ENCODE measurements at regions not wholly inside any gene's neighbourhood (a gene's known extent, or its start where the extent isn't known, plus 50 kb on each side); places are given as distances from the start of the nearest gene placed in this dataset.

GRCh38 chr2:239459606-239460005 is 58.8 kb upstream of the HDAC4 start:
- DNase-seq, result no peak

DNA sequence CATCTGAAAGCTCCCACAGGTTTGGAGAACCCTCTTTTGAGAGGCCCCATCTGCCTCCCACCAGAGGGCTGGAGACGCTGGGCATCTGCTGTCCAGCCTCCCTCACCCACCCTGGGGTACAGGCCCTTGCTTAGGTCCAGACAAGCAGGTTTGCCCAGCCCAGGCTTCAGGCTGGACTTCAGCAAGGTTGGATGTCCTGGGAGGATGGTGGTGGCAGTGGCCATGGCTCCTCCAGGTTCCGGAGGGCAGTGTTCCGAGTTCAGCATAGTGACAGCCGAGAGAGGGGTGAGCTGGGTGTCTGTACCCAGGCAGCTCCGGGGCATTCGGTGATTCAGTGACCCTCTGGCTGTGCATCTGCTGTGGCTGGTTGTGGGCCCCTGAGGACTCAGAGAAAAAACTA is 58.2 kb upstream of the HDAC4 start:
- no peak for DNase-seq

GRCh38 chr2:239457586-239458445 is 57.0 kb upstream of the HDAC4 start:
- DNase-seq, result no peak

GRCh38 chr2:239456940-239457339 is 56.1 kb upstream of the HDAC4 start:
- DNase-seq, result no peak

DNA sequence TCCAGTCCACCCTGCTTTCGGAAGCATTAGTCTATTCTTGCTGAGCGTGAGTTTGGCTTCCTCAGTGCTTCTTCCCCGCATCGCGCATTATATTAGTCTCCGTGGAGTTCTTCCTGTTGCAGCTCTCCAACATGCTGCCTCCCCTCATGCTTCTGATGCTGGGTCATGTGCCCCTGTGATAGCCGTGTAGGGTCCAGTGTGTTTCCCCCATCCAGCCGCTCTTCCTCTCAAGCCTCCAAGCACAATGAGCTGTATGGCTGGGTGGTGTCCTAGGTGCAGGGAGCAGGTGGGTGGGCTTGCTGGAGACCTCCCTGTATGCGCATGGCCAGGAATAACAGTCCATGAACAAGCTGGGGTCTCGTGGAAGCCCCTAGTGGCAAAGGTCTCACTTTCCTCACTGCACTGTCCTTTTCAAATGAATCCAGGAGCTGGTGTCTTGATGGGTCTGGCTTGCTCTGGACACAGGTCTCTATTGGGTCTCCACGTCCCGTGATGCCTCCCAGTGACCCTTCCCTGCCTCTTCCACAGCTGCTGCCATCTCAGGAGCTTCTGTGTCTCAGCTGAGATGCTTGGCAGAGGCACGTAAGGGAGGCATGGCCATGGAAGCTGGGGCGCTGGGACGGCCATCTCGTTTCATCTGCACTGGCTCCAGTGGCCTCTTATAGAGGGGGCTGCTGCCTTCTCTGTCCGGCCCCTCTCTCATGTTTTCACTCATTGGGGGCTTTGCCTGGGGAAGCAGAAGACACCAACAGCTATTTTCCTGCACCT is 54.8 kb upstream of the HDAC4 start:
- no peak for DNase-seq

DNA sequence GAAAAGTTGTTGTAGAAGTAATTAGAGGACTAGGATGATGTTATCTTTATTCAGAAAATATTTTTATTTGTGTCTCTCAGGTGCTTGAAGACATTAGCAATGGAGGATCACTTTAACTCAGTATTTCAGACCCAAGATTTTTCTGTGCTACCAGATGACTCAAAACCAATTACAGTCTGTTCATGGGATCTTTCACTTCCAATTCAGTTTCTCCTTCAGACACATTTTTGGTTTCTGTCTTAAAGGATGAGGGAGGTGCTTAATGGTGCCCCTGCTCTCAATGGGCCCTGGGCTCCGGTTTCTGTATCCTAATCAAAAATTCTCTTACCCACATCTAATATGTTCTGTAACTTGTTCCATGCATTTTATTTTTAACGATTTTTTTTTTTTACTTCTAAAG is 53.7 kb upstream of the HDAC4 start:
- no peak for DNase-seq
